ENCODE measurements at regions not wholly inside any gene's neighbourhood (a gene's known extent, or its start where the extent isn't known, plus 50 kb on each side); places are given as distances from the start of the nearest gene placed in this dataset.

- TF ChIP-seq, protein P1, sequence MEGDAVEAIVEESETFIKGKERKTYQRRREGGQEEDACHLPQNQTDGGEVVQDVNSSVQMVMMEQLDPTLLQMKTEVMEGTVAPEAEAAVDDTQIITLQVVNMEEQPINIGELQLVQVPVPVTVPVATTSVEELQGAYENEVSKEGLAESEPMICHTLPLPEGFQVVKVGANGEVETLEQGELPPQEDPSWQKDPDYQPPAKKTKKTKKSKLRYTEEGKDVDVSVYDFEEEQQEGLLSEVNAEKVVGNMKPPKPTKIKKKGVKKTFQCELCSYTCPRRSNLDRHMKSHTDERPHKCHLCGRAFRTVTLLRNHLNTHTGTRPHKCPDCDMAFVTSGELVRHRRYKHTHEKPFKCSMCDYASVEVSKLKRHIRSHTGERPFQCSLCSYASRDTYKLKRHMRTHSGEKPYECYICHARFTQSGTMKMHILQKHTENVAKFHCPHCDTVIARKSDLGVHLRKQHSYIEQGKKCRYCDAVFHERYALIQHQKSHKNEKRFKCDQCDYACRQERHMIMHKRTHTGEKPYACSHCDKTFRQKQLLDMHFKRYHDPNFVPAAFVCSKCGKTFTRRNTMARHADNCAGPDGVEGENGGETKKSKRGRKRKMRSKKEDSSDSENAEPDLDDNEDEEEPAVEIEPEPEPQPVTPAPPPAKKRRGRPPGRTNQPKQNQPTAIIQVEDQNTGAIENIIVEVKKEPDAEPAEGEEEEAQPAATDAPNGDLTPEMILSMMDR (conservative IDR thresholded peaks at IDR 0.05): no peak
- no peak for TF ChIP-seq EZH2 (IDR thresholded peaks at IDR 0.05; ENCODE audit: low read depth)
These were observed 157.4 kb upstream of the HMGA2 start for GRCh38 chr12:65666876-65667275.

All from PC-9 (cell line).